ENCODE measurements at regions not wholly inside any gene's neighbourhood (a gene's known extent, or its start where the extent isn't known, plus 50 kb on each side); places are given as distances from the start of the nearest gene placed in this dataset.

DNA sequence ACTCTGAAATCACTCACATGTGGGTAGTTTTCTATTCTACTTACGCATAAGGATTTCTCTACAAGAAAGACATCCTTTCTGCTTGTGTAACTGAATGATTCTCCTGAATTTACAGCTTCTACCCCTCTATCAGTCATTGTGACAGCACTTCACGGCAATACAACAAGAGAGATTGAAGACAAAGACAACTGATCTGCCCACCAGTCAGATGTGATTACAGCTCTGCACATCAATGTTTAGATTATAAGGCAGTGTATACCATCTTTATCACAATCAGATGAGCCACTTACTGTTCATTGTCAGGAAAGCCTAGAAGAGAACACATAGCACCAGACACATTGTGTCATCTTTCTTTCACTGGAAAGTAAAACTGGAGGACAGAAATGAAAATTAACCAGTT is 324.4 kb downstream of the CENPC start:
- DNase-seq = no peak

- DNase-seq = no peak
Measured at GRCh38 chr4:67218883-67219282, 326.4 kb downstream of the CENPC start.

DNA sequence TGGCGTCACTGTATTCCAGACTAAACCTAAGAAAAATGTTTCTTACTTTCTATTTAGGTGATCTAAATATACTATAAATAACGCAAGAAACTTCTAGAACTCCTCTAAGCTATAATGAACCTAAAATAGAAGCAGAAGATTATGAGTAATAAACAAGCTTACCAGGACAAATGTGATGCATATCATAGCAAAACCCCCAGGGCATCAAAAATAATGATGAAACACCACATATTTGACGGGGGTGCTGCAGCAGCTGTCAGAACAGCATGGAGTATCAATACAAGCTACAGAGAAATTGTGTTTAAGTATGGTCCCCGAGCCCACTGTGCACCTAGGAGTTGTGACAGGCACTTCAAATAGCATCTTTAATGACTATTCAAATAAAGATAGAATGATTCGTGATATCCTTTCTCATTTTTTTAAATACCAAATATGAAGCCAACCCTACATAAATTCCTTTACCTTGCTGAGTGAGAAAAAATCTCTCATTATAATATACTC is 337.3 kb downstream of the CENPC start:
- DNase-seq = no peak

DNA sequence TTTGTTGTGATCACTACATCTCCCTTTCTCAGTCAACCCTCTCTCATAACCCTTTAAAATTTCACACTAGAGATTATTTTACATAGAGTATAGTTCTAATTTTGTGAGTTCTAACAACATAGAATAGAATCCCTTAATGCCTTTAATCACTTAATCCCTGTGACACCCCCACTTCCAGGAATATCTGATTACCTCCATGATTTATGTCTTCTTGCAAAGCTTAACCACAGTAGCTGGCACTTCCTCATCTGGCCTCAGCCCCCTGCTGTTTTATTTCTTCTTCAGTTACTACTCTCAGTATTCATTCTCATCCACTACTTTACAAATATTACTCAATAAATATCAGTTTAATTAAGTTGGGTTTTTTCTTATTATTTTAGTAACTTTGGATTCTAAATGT is 340.9 kb downstream of the CENPC start:
- DNase-seq = no peak

DNA sequence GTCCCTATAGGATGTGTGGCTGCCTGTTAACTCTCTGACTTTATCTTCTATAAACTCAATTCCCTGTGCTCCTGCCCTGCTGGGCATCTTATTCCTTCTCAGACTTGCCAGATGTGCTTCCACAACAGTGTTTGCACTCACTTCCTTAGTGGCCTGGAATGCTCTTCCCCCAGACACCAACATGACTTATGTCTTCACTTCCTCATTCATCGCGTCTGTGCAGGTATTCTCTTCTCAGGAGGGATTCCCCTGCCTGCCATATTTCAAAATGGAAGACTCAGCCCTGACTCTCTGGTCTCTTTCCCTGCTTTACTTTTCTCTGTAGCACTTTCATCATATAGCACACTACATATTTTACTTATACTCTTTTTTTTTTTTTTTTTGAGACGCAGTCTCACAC is 344.0 kb downstream of the CENPC start:
- no peak for DNase-seq

- DNase-seq = no peak
Measured at GRCh38 chr4:67198727-67199126, 346.6 kb downstream of the CENPC start.

DNA sequence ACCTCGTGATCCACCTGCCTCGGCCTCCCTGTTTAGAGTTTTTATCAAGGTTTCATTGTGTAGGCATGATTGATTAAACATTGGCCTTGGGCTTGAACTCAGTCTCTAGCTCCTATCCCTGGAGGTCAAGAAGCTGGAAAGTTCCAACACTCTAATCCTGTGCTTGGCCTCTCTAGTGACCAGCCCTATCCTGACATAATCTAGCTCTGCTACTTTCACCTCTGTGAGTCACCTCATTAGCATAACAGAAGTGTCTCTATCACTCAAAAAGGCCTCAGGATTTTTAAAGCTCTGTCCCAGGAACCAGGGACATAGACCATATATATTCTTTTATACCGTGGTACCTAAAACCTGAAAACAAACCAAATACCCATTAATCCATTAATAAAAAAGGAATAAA is 377.5 kb downstream of the CENPC start:
- no peak for DNase-seq

- DNase-seq = no peak
Measured at GRCh38 chr4:67162690-67163089, 382.6 kb downstream of the CENPC start.

DNA sequence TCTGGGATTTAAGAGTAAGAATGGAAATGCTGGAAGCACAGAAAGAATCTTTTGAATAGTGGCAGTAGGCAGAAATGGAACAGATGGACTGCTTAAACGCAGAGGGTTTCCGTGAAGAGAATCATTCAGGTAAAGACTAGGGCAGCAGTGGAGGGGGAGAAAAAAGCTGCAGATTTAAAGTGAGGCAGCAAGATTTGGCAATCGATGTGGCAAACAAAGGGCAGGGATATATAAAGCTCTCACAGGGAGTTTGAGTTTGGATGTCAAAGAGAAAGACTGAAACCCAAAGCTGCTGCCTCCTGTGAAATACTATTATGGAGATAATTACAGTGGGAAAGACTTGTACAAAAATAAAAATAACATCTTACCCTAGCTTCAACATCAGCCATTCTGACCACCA is 384.0 kb downstream of the CENPC start:
- no peak for DNase-seq

- no peak for DNase-seq
Measured at GRCh38 chr4:67160394-67160793, 384.9 kb downstream of the CENPC start.

GRCh38 chr4:67158666-67159065 is 386.6 kb downstream of the CENPC start:
- no peak for DNase-seq

GRCh38 chr4:67152976-67153375 is 392.3 kb downstream of the CENPC start:
- no peak for DNase-seq

DNA sequence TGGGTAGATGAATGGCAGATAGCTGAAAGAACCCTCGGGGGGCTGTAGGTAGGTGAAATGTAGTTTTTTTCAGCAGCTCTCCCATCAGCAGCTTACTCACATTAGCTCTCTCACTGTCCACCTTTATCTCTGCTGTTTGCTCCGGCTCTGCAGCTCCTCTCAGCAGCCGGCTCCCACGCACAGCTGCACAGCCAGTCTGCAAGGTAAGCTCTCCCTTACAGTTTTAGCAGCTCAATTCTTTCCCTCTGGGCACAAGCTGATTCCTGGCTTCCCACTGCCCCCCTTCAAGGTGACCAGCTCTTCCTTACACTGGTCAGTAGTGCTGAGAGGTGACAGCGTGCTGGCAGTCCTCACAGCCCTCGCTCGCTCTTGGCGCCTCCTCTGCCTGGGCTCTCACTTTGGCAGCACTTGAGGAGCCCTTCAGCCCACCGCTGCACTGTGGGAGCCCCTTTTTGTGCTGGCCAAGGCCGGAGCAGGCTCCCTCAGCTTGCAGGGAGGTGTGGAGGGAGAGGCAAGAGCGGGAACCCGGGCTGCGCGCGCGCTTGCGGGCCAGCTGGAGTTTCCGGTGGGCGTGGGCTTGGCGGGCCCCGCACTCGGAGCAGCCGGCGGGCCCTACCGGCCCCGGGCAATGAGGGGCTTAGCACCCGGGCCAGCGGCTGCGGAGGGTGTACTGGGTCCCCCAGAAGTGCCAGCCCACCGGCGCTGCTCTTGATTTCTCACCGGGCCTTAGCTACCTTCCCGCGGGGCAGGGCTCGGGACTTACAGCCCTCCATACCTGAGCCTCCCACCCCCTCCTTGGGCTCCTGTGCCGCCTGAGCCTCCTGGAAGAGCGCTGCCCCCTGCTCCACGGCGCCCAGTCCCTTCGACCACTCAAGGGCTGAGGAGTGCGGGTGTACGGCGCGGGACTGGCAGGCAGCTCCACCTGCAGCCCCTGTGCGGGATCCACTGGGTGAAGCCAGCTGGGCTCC is 393.6 kb downstream of the CENPC start:
- DNase-seq = no peak

DNA sequence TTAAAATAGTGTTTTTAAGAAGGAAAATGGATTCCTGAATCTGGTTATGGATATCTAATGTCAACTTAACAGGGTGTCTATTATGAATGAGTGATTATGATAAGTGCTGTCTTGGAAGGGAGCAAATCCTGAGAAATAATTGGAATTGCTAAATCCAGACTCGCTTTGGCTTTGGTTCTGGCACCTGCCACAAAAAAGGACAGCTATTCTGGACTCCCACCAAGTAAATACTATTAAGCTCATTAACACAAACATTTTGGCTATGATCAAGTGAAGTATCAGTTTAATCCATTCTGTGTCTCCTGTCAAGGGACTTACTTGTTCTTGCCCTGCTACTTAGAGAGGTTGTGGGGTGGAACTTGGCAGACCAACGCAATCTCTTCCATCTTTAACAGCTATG is 403.7 kb downstream of the CENPC start:
- DNase-seq = no peak

- DNase-seq = no peak
Measured at GRCh38 chr4:67134616-67135015, 410.7 kb downstream of the CENPC start.

DNA sequence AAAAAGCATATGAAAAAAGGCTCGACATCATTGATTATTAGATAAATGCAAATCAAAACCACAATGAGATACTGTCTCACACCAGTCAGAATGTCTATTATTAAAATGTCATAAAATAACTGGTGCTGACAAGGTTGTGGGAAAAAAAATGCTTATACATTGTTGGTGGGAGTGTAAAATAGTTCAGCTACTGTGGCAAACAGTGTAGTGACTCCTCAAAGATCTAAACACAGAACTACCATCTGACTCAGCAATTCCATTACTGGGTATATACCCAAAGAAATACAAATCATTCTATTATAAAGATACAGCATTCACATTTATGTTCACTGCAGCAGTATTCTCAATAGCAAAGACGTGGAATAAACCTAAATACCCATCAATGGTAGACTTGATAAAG is 412.1 kb downstream of the CENPC start:
- no peak for DNase-seq

- DNase-seq = no peak
Measured at GRCh38 chr4:67131224-67131623, 414.1 kb downstream of the CENPC start.

DNA sequence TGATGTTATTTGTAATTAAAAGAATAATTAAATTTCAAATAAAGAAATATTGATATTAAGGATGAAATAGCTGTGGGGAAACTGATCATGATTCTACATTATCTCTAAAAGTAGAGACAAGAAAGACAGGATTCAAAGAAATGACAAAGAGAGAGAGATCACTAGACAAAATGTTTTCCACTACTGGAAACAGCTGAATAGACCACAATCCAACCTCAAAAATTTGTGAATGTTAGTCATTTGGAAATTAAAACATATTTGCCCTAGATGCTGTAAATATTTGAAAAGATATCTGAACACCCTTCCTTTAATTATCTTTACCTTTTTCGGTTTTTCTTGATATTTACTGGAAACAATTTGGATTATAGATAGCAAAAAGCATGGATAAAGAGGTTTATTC is 414.9 kb downstream of the CENPC start:
- no peak for DNase-seq

GRCh38 chr4:67126570-67126969 is 418.7 kb downstream of the CENPC start:
- no peak for DNase-seq

DNA sequence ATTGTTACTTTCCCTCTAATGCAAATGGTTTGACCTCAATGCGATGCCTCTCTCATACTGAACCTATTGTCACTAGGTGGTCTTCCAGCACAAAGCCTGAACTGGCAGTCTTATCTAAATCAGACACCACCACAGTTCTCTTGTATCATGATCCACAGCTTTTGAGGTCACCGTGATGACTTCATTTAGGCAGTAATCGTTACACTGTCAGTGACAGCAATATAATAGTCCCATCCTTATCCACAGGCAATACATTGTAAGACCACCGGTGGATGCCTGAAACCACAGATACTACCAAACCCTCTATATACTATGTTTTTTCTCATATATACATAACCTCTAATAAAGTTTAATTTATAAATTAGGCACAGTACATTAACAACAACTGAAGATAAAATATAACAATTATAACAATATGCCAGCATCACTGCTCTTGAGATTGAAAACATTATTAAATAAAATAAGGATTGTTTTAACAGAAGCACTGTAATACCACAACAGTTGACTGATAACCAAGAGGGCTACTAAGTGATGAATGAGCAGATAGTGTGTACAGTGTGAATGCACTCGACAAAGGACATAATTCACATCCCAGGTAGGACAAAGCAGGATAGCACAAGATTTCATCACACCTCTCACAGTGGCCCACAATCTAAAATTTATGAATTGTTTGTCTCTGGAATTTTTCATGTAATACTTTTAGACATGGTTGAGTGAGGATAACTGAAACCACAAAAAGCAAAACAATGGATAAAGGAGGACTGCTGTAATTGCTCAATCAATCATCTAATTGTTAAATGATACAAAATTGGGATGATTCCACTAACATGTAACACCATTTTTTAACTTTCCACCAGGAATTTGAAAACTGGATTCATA is 419.4 kb downstream of the CENPC start:
- DNase-seq = no peak

GRCh38 chr4:67124716-67125115 is 420.6 kb downstream of the CENPC start:
- no peak for DNase-seq

DNA sequence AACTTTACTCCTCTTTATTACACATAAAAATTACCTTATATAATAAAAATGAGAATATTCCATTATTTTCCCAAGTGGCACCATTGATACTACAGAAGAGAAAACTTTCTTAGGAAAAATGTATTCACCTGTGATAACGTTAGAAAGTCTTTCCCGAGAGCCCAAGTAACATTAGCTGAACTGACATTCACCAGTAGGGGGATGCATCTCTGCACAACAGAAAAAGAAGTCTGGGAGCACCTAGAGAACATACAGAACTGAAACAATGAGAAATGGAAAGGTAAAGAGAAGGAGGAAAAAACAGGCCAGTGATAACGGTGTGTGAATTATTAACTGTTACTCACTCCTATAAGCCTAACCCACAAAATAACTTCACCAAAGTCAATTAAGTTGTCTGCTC is 423.3 kb downstream of the CENPC start:
- no peak for DNase-seq

DNA sequence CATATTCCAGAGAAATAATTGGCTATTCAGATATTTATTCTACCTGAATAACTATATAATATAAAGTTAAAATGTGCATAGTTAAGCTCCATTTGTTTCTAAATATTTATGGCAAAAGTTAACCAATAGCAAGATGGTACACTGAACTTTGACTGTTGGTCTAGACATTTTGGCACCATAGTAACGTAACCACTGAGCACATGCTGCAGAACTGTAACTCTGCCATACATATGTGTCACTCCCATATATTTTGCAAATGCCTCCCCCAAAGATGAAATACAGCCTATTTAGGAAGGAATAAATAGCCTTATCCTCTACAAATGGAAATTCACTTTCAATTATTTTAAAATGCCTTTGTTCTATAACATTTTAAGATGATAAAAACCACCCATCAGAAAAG is 424.9 kb downstream of the CENPC start:
- DNase-seq = no peak

GRCh38 chr4:67109276-67109675 is 436.0 kb downstream of the CENPC start:
- no peak for DNase-seq
